ENCODE measurements at regions not wholly inside any gene's neighbourhood (a gene's known extent, or its start where the extent isn't known, plus 50 kb on each side); places are given as distances from the start of the nearest gene placed in this dataset.
"Not testable (repeated sequence)": the region's sequence is repeated elsewhere in the genome, so short reads cannot be mapped to it uniquely, and the experiment has no call there.

DNA sequence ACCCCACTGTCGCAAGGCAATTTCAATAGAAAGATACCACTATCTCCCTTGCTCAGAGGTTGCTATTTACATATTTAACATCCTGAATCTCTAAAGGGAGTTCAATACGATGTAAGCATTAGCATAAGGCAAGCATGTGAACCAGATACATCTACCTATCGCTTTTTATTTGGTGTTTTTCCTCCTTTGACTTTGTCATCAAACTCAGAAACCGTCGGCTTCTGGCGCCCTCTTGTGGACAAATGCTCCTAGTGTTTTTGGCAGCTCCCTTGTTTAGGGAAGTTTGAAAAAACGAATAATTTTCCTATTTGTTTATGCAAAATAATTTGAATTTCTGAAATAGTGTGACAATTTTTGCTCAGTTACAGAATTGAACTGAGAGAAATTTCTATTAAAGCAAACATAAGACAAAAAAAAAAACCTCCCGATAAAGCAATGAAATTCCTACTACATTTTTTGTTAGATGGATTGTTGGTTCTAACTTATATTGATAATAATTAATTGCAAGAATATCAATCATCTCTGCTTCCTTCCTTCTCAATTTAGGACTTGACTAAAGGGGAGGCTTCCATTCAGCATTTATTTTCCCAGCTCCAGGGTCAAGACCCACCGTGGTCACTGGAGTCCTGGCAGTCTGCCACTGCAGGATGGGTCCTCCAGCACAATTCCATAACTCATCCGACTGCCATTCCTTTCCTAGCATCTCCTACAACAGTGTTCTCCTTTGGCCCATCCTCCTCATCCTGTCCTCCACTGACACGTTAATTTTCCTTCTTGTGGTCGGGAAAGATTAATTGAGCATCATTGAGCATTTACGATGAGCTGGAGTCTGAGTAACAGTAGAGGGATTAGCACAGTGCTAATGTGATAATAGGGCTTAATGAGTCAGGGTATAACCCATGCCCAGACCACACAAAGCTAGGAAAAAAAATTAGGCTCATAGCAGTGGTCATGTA is 131.8 kb upstream of the CHD1 start:
- Histone ChIP-seq H3K4me1 (ENCODE audit: control insufficient read depth in 2 of 2, insufficient read depth in 2 of 2, low read length in 2 of 2) (peaks cover 0 to 3% of the 10 kb centered on the region in 2 donors), H3K36me3 (ENCODE audit: control insufficient read depth in 2 of 2, insufficient read depth in 2 of 2, low read length in 2 of 2) (no peaks in the 10 kb centered on the region), H3K27ac (ENCODE audit: low read depth in 2 of 2, low read length in 2 of 2) (no peak overlapping the region), H3K9ac (ENCODE audit: low read depth in 1 of 2, low read length in 2 of 2) (peak overlapping the region in 1 of 2 donors; percentile 15), H3K27me3 (ENCODE audit: control insufficient read depth in 2 of 2, insufficient read depth in 2 of 2, low read length in 2 of 2) (no peaks in the 10 kb centered on the region), H3K4me3 (ENCODE audit: low read length in 2 of 2) (no peak overlapping the region), H3K9me3 (ENCODE audit: control insufficient read depth in 2 of 2, low read length in 2 of 2) (no peaks in the 10 kb centered on the region)

DNA sequence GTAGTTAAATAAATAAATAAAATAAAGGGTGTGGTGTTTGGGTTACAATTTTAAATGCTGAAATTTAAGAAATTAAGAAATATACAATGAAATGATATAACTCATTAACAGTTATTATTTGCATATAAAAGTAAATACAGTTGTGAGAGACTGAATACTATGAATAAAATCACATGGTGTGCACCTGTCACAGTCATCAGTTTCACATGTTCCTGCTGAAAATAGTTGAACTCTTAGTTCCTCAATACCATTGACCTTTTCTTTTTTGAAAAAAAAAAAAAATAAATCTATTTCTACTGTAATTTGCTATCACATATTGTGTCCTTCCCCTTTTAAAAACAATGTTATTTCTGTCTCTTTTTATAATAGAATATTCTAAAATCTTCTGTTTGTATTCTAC is 130.9 kb upstream of the CHD1 start:
- H3K27me3 ChIP-seq (ENCODE audit: control insufficient read depth in 2 of 2, insufficient read depth in 2 of 2, low read length in 2 of 2), result no peaks in the 10 kb centered on the region
- H3K36me3 ChIP-seq (ENCODE audit: control insufficient read depth in 2 of 2, insufficient read depth in 2 of 2, low read length in 2 of 2), result no peaks in the 10 kb centered on the region
- H3K9me3 ChIP-seq (ENCODE audit: control insufficient read depth in 2 of 2, low read length in 2 of 2), result no peaks in the 10 kb centered on the region
- no peak overlapping the region for H3K4me3 ChIP-seq (ENCODE audit: low read length in 2 of 2)
- H3K4me1 ChIP-seq (ENCODE audit: control insufficient read depth in 2 of 2, insufficient read depth in 2 of 2, low read length in 2 of 2), result peaks cover 0 to 3% of the 10 kb centered on the region in 2 donors
- H3K27ac ChIP-seq (ENCODE audit: low read depth in 2 of 2, low read length in 2 of 2), result no peak overlapping the region
- H3K9ac ChIP-seq (ENCODE audit: low read depth in 1 of 2, low read length in 2 of 2), result no peak overlapping the region

DNA sequence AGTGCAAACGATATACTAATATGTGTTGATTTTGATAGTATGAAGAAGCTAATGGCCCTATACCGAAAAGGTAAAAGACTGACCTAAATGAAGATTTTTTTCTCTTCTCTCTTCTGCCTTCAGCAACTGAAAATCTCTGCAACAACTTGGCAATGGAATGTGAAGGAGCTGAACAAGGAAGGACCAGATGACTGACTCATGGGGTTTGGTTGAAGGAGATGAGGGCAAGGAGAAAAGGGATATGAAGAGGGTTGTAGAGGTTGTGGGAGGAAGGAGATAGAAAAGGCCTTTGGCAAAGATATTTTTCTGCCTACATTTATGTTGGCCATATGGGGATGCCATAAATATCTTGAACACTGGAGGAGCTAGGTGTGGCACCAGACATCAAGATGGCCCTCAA is 129.7 kb upstream of the CHD1 start:
- Histone ChIP-seq H3K9ac (ENCODE audit: low read depth in 1 of 2, low read length in 2 of 2) (no peak overlapping the region), H3K27me3 (ENCODE audit: control insufficient read depth in 2 of 2, insufficient read depth in 2 of 2, low read length in 2 of 2) (no peaks in the 10 kb centered on the region), H3K4me1 (ENCODE audit: control insufficient read depth in 2 of 2, insufficient read depth in 2 of 2, low read length in 2 of 2) (peaks cover 0 to 3% of the 10 kb centered on the region in 2 donors), H3K9me3 (ENCODE audit: control insufficient read depth in 2 of 2, low read length in 2 of 2) (no peaks in the 10 kb centered on the region), H3K27ac (ENCODE audit: low read depth in 2 of 2, low read length in 2 of 2) (no peak overlapping the region), H3K4me3 (ENCODE audit: low read length in 2 of 2) (no peak overlapping the region), H3K36me3 (ENCODE audit: control insufficient read depth in 2 of 2, insufficient read depth in 2 of 2, low read length in 2 of 2) (no peaks in the 10 kb centered on the region)

DNA sequence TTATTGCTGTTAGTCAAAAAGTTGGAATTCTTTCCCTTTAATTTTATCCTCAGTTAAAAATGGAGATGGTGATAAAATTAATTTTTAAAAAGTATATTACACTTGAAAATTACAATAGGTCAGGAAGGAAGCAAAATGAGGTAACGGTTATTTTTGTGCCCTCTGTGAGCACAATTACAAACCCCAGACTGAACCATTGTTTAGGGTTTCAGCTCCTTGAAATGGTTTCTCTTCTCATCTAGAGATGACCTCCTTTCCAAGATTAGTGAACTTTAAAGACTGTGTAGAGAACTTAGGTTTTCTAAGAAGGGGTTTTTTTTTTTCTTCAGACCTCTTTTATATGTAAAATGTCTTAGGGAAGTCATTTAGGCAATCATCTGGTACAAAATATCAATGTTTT is 126.2 kb upstream of the CHD1 start:
- H3K4me1 ChIP-seq (ENCODE audit: control insufficient read depth in 2 of 2, insufficient read depth in 2 of 2, low read length in 2 of 2), result peaks cover 0 to 3% of the 10 kb centered on the region in 2 donors
- H3K4me3 ChIP-seq (ENCODE audit: low read length in 2 of 2), result no peak overlapping the region
- no peak overlapping the region for H3K27ac ChIP-seq (ENCODE audit: low read depth in 2 of 2, low read length in 2 of 2)
- no peak overlapping the region for H3K9ac ChIP-seq (ENCODE audit: low read depth in 1 of 2, low read length in 2 of 2)
- no peaks in the 10 kb centered on the region for H3K9me3 ChIP-seq (ENCODE audit: control insufficient read depth in 2 of 2, low read length in 2 of 2)
- no peaks in the 10 kb centered on the region for H3K27me3 ChIP-seq (ENCODE audit: control insufficient read depth in 2 of 2, insufficient read depth in 2 of 2, low read length in 2 of 2)
- H3K36me3 ChIP-seq (ENCODE audit: control insufficient read depth in 2 of 2, insufficient read depth in 2 of 2, low read length in 2 of 2), result no peaks in the 10 kb centered on the region

DNA sequence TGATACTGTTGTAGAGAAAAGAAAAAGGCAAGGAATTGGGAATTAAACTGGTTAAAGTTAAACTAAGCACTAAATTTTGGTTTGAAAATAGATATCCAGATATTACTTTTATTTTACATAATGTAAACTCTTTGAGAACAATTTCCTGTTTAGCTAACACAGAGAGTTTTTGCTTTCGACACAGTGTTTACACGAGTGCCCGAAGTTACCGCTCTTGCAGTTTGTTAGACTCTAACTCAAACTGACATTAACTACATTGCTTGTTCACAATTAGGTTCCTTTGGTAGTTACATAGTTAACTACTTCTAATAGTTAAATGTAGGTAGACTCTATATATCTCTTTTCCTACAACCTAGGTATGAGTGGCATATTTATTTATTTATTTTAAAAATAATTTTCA is 117.1 kb upstream of the CHD1 start:
- Histone ChIP-seq H3K27me3 (ENCODE audit: control insufficient read depth in 2 of 2, insufficient read depth in 2 of 2, low read length in 2 of 2) (no peaks in the 10 kb centered on the region), H3K9me3 (ENCODE audit: control insufficient read depth in 2 of 2, low read length in 2 of 2) (no peaks in the 10 kb centered on the region), H3K9ac (ENCODE audit: low read depth in 1 of 2, low read length in 2 of 2) (no peak overlapping the region), H3K36me3 (ENCODE audit: control insufficient read depth in 2 of 2, insufficient read depth in 2 of 2, low read length in 2 of 2) (no peaks in the 10 kb centered on the region), H3K4me1 (ENCODE audit: control insufficient read depth in 2 of 2, insufficient read depth in 2 of 2, low read length in 2 of 2) (no peaks in the 10 kb centered on the region), H3K27ac (ENCODE audit: low read depth in 2 of 2, low read length in 2 of 2) (no peak overlapping the region), H3K4me3 (ENCODE audit: low read length in 2 of 2) (no peak overlapping the region)

DNA sequence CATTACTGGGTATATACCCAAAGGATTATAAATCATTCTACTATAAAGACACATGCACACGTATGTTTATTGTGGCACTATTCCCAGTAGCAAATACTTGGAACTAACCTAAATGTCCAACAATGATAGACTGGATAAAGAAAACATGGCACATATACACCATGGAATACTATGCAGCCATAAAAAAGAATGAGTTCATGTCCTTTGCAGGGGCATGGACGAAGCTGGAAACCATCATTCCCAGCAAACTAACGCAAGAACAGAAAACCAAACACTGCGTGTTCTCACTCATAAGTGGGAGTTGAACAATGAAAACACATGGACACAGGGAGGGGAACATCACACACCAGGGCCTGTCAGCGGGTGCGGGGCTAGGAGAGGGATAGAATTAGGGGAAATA is 114.5 kb upstream of the CHD1 start:
- H3K4me1 ChIP-seq (ENCODE audit: control insufficient read depth in 2 of 2, insufficient read depth in 2 of 2, low read length in 2 of 2); H3K9ac ChIP-seq (ENCODE audit: low read depth in 1 of 2, low read length in 2 of 2); H3K36me3 ChIP-seq (ENCODE audit: control insufficient read depth in 2 of 2, insufficient read depth in 2 of 2, low read length in 2 of 2); H3K9me3 ChIP-seq (ENCODE audit: control insufficient read depth in 2 of 2, low read length in 2 of 2); H3K27me3 ChIP-seq (ENCODE audit: control insufficient read depth in 2 of 2, insufficient read depth in 2 of 2, low read length in 2 of 2); H3K27ac ChIP-seq (ENCODE audit: low read depth in 2 of 2, low read length in 2 of 2); H3K4me3 ChIP-seq (ENCODE audit: low read length in 2 of 2): not testable (repeated sequence)

DNA sequence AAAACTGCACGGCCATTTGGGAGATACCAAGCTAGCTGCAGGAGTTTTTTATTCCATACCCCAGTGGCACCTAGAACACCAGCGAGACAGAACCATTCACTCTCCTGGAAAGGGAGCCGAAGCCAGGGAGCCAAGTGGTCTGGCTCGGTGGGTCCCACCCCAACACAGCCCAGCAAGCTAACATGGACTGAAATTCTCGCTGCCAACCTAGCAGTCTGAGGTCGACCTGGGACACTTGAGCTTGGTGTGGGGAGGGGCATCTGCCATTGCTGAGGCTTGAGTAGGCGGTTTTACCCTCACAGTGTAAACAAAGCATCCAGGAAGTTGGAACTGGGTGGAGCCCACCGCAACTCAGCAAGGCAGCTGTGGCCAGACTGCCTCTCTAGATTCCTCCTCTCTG is 108.9 kb upstream of the CHD1 start:
- H3K9ac ChIP-seq (ENCODE audit: low read depth in 1 of 2, low read length in 2 of 2), result no peak overlapping the region
- no peak overlapping the region for H3K27ac ChIP-seq (ENCODE audit: low read depth in 2 of 2, low read length in 2 of 2)
- peaks cover 15 to 29% of the 10 kb centered on the region in 2 donors for H3K4me1 ChIP-seq (ENCODE audit: control insufficient read depth in 2 of 2, insufficient read depth in 2 of 2, low read length in 2 of 2)
- H3K4me3 ChIP-seq (ENCODE audit: low read length in 2 of 2), result no peak overlapping the region
- H3K36me3 ChIP-seq (ENCODE audit: control insufficient read depth in 2 of 2, insufficient read depth in 2 of 2, low read length in 2 of 2), result no peaks in the 10 kb centered on the region
- no peaks in the 10 kb centered on the region for H3K9me3 ChIP-seq (ENCODE audit: control insufficient read depth in 2 of 2, low read length in 2 of 2)
- H3K27me3 ChIP-seq (ENCODE audit: control insufficient read depth in 2 of 2, insufficient read depth in 2 of 2, low read length in 2 of 2), result no peaks in the 10 kb centered on the region

DNA sequence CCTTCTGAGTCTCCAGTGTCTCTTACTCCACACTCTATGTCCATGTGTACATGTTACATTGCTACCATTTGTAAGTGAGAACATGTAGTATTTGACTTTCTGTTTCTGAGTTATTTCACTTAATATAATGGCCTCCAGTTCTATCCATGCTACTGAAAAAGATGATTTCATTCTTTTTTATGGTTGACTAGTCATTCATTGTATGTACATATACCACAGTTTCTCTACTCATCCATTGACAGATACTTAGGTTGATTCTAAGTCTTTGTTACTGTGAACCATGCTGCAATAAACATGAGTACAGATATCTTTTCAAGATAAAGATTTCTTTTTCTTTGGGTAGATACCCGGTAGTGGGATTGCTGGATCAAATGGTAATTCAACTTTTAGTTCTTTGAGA is 107.1 kb upstream of the CHD1 start:
- H3K27me3 ChIP-seq (ENCODE audit: control insufficient read depth in 2 of 2, insufficient read depth in 2 of 2, low read length in 2 of 2), result no peaks in the 10 kb centered on the region
- H3K9me3 ChIP-seq (ENCODE audit: control insufficient read depth in 2 of 2, low read length in 2 of 2), result no peaks in the 10 kb centered on the region
- no peaks in the 10 kb centered on the region for H3K36me3 ChIP-seq (ENCODE audit: control insufficient read depth in 2 of 2, insufficient read depth in 2 of 2, low read length in 2 of 2)
- no peak overlapping the region for H3K4me3 ChIP-seq (ENCODE audit: low read length in 2 of 2)
- no peak overlapping the region for H3K27ac ChIP-seq (ENCODE audit: low read depth in 2 of 2, low read length in 2 of 2)
- H3K9ac ChIP-seq (ENCODE audit: low read depth in 1 of 2, low read length in 2 of 2), result no peak overlapping the region
- H3K4me1 ChIP-seq (ENCODE audit: control insufficient read depth in 2 of 2, insufficient read depth in 2 of 2, low read length in 2 of 2), result peaks cover 17 to 31% of the 10 kb centered on the region in 2 donors

DNA sequence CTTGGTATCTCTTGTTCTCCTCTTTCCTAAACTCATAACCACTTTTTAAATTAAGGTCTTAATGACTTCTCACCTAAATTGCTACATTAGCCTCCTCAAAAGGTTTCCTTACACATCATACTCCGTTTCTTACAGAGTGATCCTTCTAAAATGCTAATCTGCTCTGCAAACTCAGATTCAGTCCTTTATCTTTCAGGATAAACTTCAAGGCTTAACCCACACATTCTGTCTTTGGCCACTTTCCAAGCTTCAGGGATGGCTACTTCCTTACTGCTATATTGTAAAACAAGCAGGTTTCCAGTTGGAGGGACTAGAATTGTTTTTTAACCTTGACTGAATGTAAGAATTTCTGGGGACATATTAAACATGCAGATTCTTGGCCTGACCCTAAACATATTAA is 105.5 kb upstream of the CHD1 start:
- H3K4me1 ChIP-seq (ENCODE audit: control insufficient read depth in 2 of 2, insufficient read depth in 2 of 2, low read length in 2 of 2), result peaks cover 17 to 31% of the 10 kb centered on the region in 2 donors
- H3K4me3 ChIP-seq (ENCODE audit: low read length in 2 of 2), result peak overlapping the region in 1 of 2 donors; percentile 65
- H3K27ac ChIP-seq (ENCODE audit: low read depth in 2 of 2, low read length in 2 of 2), result peak overlapping the region; percentile 48 to 76
- H3K9me3 ChIP-seq (ENCODE audit: control insufficient read depth in 2 of 2, low read length in 2 of 2), result no peaks in the 10 kb centered on the region
- no peaks in the 10 kb centered on the region for H3K36me3 ChIP-seq (ENCODE audit: control insufficient read depth in 2 of 2, insufficient read depth in 2 of 2, low read length in 2 of 2)
- H3K27me3 ChIP-seq (ENCODE audit: control insufficient read depth in 2 of 2, insufficient read depth in 2 of 2, low read length in 2 of 2), result no peaks in the 10 kb centered on the region
- H3K9ac ChIP-seq (ENCODE audit: low read depth in 1 of 2, low read length in 2 of 2), result peak overlapping the region in 1 of 2 donors; percentile 61

DNA sequence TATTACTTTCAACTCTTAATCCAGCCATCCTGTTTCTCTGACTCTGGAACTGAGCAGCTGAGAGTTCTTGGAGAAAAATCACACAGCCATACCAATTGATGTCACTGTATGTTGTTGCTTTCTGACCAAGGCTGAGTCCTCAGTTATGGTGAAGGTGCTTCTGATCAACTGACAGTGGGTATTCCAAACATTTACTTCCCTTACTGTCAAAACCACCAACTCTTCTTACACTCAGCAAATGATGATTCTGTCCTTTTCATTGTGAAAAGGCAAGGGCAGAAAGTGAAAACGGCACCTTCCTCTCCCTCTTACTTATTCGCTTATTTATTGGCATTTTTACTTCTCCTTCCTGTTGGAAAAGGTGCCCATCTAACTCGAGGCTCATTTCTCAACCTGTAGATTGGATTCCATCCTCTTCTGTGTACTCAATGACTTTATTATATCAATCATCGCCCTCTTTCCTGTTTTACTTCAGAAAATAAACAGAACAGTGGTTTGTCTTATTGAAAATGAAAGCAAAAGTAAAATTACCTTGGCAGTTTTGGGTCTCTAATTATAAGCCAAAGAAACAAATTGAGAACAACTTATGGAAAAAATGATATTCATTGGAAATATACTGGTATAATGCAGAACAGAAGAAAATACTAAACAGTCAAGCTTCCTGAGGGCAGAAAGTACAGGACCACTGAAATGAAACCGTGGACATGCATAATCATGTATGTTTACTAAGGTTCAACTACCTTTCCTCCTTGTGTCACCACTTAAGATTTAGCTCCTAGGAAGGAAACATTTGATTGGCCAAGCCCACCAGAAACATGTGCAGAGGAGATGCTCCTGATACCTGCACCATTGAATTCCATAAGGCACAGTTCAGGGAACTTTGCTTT is 104.5 kb upstream of the CHD1 start:
- Histone ChIP-seq H3K36me3 (ENCODE audit: control insufficient read depth in 2 of 2, insufficient read depth in 2 of 2, low read length in 2 of 2) (no peaks in the 10 kb centered on the region), H3K4me1 (ENCODE audit: control insufficient read depth in 2 of 2, insufficient read depth in 2 of 2, low read length in 2 of 2) (peaks cover 17 to 31% of the 10 kb centered on the region in 2 donors), H3K27ac (ENCODE audit: low read depth in 2 of 2, low read length in 2 of 2) (peak overlapping the region; percentile 48 to 76), H3K4me3 (ENCODE audit: low read length in 2 of 2) (peak overlapping the region; percentile 61 to 65), H3K9ac (ENCODE audit: low read depth in 1 of 2, low read length in 2 of 2) (peak overlapping the region in 1 of 2 donors; percentile 61), H3K27me3 (ENCODE audit: control insufficient read depth in 2 of 2, insufficient read depth in 2 of 2, low read length in 2 of 2) (no peaks in the 10 kb centered on the region), H3K9me3 (ENCODE audit: control insufficient read depth in 2 of 2, low read length in 2 of 2) (no peaks in the 10 kb centered on the region)

All from mucosa of rectum (tissue), 2 donors.